K562 (cell line): ENCODE measurements at regions not wholly inside any gene's neighbourhood (a gene's known extent, or its start where the extent isn't known, plus 50 kb on each side); places are given as distances from the start of the nearest gene placed in this dataset.

ENCODE experiments used
- ATAC-seq: fragments of 200-7000 bp; cut with Tn5 transposase; 3 replicates; pipeline ENCODE4 v1.9.1; 2020; ENCODE audit warnings: moderate library complexity
- BruUV-seq: library from RNA; stranded (reverse); fragments of 400-500 nt; replicated peaks from 2 replicates; lab custom pipeline; 2021; lab: Mats Ljungman, UMichigan
- CTCF ChIA-PET: fragments of 300-600 bp; formaldehyde crosslinking; extraction: SDS; loops from one replicate; lab custom pipeline; 2021; ENCODE audit warnings: low intra/inter-chr PET ratio; lab: Yijun Ruan, JAX
- POLR2A ChIA-PET: fragments of 300-600, 350-650 bp; sonication (Branson Sonifier 250); formaldehyde crosslinking; extraction: SDS; loops from one replicate; lab custom pipeline; 2021; ENCODE audit warnings: antibody characterized with exemption, inconsistent platforms; lab: Yijun Ruan, JAX
- DNase-seq, 4 experiments: peaks; one replicate each; pipeline versions ENCODE4 v3.0.0 to v3.0.0-alpha.2; 2011 to 2018; ENCODE audit warnings: low spot score in 3 of 4, mixed read lengths in 3 of 4; ENCODE audit errors: extremely low read depth in 1 of 4
- FAIRE-seq: peaks from 2 replicates; lab custom pipeline; 2011; peaks lifted over from hg19 to GRCh38; lab: Jason Lieb, UNC
- H2AFZ ChIP-seq: 2 replicates; pipeline ENCODE4 v1.6.0; 2011; ENCODE audit warnings: low read depth, low read length, control low read depth, inconsistent platforms
- H3K27ac ChIP-seq: fragments of 200-600 bp; 3 replicates; pipeline ENCODE4 v1.8.0; 2011; ENCODE audit warnings: low read depth, mild to moderate bottlenecking, control low read depth, inconsistent platforms, low read length, moderate library complexity, mixed read lengths; ENCODE audit errors: extremely low read depth
- H3K27me3 ChIP-seq, 2 experiments: fragments of 300-600 bp in 1 of 2; 2 replicates in 1 of 2; 3 replicates in 1 of 2; pipeline versions ENCODE4 v1.6.0 to v1.8.0; 2011; ENCODE audit warnings: inconsistent platforms in 2 of 2, low read length in 2 of 2, mild to moderate bottlenecking in 1 of 2, mixed read lengths in 1 of 2, moderate library complexity in 1 of 2; ENCODE audit not compliant: control insufficient read depth in 2 of 2, insufficient read depth in 2 of 2
- H3K36me3 ChIP-seq: fragments of 300-600 bp; 3 replicates; pipeline ENCODE4 v1.8.0; 2011; ENCODE audit warnings: mild to moderate bottlenecking, low read length, inconsistent platforms; ENCODE audit not compliant: control insufficient read depth, insufficient read depth
- H3K4me1 ChIP-seq, 2 experiments: fragments of 200-600 bp in 1 of 2; replicated peaks in 1 of 2; 2 replicates in 1 of 2; 3 replicates in 1 of 2; pipeline versions ENCODE4 v1.5.1 to v1.8.0; 2011; ENCODE audit warnings: inconsistent platforms in 2 of 2, low read length in 2 of 2, mild to moderate bottlenecking in 1 of 2, mixed read lengths in 1 of 2, moderate library complexity in 1 of 2; ENCODE audit not compliant: control insufficient read depth in 2 of 2, insufficient read depth in 2 of 2
- H3K4me2 ChIP-seq: 2 replicates; pipeline ENCODE4 v1.6.1; 2011; ENCODE audit warnings: low read length, control low read depth, inconsistent platforms, mixed read lengths; ENCODE audit not compliant: insufficient read depth
- H3K4me3 ChIP-seq: fragments of 200-600 bp; sonication (generic), shearing (Covaris generic); 2 replicates; pipeline ENCODE4 v1.5.1; 2016; ENCODE audit warnings: control low read depth, inconsistent platforms
- H3K79me2 ChIP-seq: fragments of 200-600 bp; 3 replicates; pipeline ENCODE4 v1.8.0; 2011; ENCODE audit warnings: low read length, inconsistent platforms; ENCODE audit not compliant: control insufficient read depth, insufficient read depth
- H3K9ac ChIP-seq, 2 experiments: 2 replicates each; pipeline versions ENCODE4 v1.6.0 to v1.6.1; 2011; ENCODE audit warnings: low read depth in 2 of 2, low read length in 2 of 2, control low read depth in 1 of 2, inconsistent platforms in 1 of 2, mild to moderate bottlenecking in 1 of 2, mixed read lengths in 1 of 2; ENCODE audit not compliant: insufficient read depth in 1 of 2
- H3K9me1 ChIP-seq: one replicate; pipeline ENCODE4 v1.6.0; 2011; ENCODE audit warnings: inconsistent platforms, mild to moderate bottlenecking, low read length, moderate library complexity; ENCODE audit not compliant: control insufficient read depth, insufficient read depth
- H3K9me3 ChIP-seq: replicated peaks from 2 replicates; pipeline ENCODE4 v1.5.1; 2011; ENCODE audit warnings: low read depth, low read length, inconsistent platforms; ENCODE audit not compliant: control insufficient read depth, insufficient read depth
- H4K20me1 ChIP-seq: replicated peaks from 2 replicates; pipeline ENCODE4 v1.6.1; 2011; ENCODE audit warnings: low read length, inconsistent platforms, mixed read lengths; ENCODE audit not compliant: control insufficient read depth, insufficient read depth
- CBX2 ChIP-seq: fragments of 200-600 bp; sonication (generic); IDR thresholded peaks from one replicate; pipeline ENCODE4 v1.6.1; 2012; ENCODE audit warnings: mild to moderate bottlenecking, low read length, inconsistent platforms; ENCODE audit not compliant: insufficient read depth, poor library complexity, severe bottlenecking
- IFI16 ChIP-seq: fragments of 250-450 bp; sonication (Bioruptor Pico); IDR thresholded peaks from 2 replicates; pipeline ENCODE4 v2.1.2; 2022; ENCODE audit warnings: mild to moderate bottlenecking, inconsistent platforms
- PHB ChIP-seq: fragments of 250-450 bp; sonication (Bioruptor Pico); IDR thresholded peaks from 2 replicates; pipeline ENCODE4 v1.5.0; 2021
- POLR2B ChIP-seq: fragments of 450-650 bp; IDR thresholded peaks from 2 replicates; pipeline ENCODE4 v1.6.1; 2018; ENCODE audit warnings: low read depth; ENCODE audit not compliant: partially characterized antibody
- TFAM ChIP-seq: fragments of 250-450 bp; sonication (Bioruptor Pico); conservative IDR thresholded peaks from 2 replicates; pipeline ENCODE4 v1.5.0; 2021; ENCODE audit warnings: mild to moderate bottlenecking, moderate library complexity
- TOE1 ChIP-seq, 2 experiments: fragments of 450-650 bp in 1 of 2; sonication (generic) in 1 of 2; formaldehyde crosslinking in 1 of 2; IDR thresholded peaks; 2 replicates each; pipeline versions ENCODE4 v1.7.1 to v1.8.0; 2016 to 2022; ENCODE audit warnings: borderline replicate concordance in 2 of 2, mild to moderate bottlenecking in 2 of 2, antibody characterized with exemption in 1 of 2, inconsistent platforms in 1 of 2, low read depth in 1 of 2, missing genetic modification reagents in 1 of 2, moderate library complexity in 1 of 2
- YBX1 ChIP-seq: fragments of 450-650 bp; IDR thresholded peaks from 2 replicates; pipeline ENCODE4 v1.7.1; 2016; ENCODE audit warnings: mild to moderate bottlenecking
- ZBTB1 ChIP-seq: sonication (generic); formaldehyde crosslinking; IDR thresholded peaks from 2 replicates; pipeline ENCODE4 v1.8.1; 2023; ENCODE audit warnings: missing genetic modification reagents, low read depth, mild to moderate bottlenecking, borderline replicate concordance
- ZNF431 ChIP-seq: sonication (generic); formaldehyde crosslinking; IDR thresholded peaks from 2 replicates; pipeline ENCODE4 v1.8.0; 2022; ENCODE audit warnings: mild to moderate bottlenecking, missing genetic modification reagents
- WGBS: fragments of 100-300 bp; shearing (Covaris generic); methylation state at CpG from one replicate; pipeline ENCODE4 v1.1.6; 2016; ENCODE audit warnings: low coverage, mixed read lengths; ENCODE audit not compliant: insufficient coverage; ENCODE audit errors: missing lambda C conversion rate; 5-methylcytosine and 5-hydroxymethylcytosine counted together
- in situ Hi-C: fragments of 300-500 bp; cut with MboI; formaldehyde crosslinking; loops from 4 replicates; pipeline ENCODE4 v1.15.0; 2018; ENCODE audit warnings: inconsistent platforms, mixed read lengths
- intact Hi-C: fragments of 100-400 bp; cut with micrococcal nuclease; formaldehyde crosslinking; loops from 2 replicates; pipeline ENCODE4 v1.14.2; 2022
- TF ChIP-seq, protein P1 (sequence below): IDR thresholded peaks from 2 replicates; pipeline ENCODE4 v1.6.1; 2012; ENCODE audit warnings: low read depth, low read length, improper control_type of control experiment, borderline replicate concordance
- TF ChIP-seq, protein P2 (sequence below), 3 experiments: IDR thresholded peaks in 2 of 3; conservative IDR thresholded peaks in 1 of 3; 2 replicates each; pipeline ENCODE4 v1.5.1; 2011 to 2012; ENCODE audit warnings: low read length in 3 of 3, mild to moderate bottlenecking in 3 of 3, control low read depth in 2 of 3, improper control_type of control experiment in 1 of 3, inconsistent platforms in 1 of 3, low read depth in 1 of 3, mixed read lengths in 1 of 3, moderate library complexity in 1 of 3; ENCODE audit not compliant: insufficient read depth in 2 of 3
- TF ChIP-seq, protein P3 (sequence below): fragments of 250-450 bp; sonication (Bioruptor Pico); IDR thresholded peaks from 2 replicates; pipeline ENCODE4 v1.9.0; 2021; ENCODE audit warnings: mild to moderate bottlenecking
- TF ChIP-seq, protein P4 (sequence below): fragments of 150-350 bp; conservative IDR thresholded peaks from 2 replicates; pipeline ENCODE4 v1.6.1; 2014; ENCODE audit warnings: low read length

DNA sequence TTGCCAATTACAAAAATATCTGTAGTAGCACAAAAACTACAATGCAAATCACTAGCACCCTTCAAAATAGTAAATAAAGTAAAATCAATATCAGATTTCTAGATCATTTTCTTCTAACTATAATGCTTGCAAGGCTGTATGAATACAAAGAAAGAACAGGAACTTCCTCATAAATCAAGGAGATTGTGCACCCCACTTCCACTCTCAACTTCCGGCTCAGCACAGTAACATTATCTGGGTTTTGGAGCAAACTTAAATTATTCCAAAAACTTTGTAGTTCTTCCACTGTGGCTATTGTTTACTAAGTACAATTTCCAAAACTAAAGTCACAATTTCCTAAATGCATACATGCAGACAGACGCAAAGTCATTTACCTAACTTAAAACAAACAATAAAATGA, 778.3 kb upstream of the SLC10A2 start:
- ChIA-PET POLR2A (no interaction called here), CTCF (no interaction called here)
- H3K27me3 ChIP-seq, result no peaks in the 10 kb centered on the region
- DNase-seq (no peak), ATAC-seq (no peak), FAIRE-seq (no peak)
- 0% methylated on average over 2 of the region's 2 CpGs for WGBS
- intact Hi-C loops (no loop called here), in situ Hi-C loops (no loop called here)
- TF ChIP-seq ZBTB1 (CRISPR knock-in tag) (no peak), YBX1 (no peak), IFI16 (CRISPR knock-in tag) (no peak), POLR2B (no peak), TFAM (no peak), PHB (CRISPR knock-in tag) (no peak), CBX2 (no peak), TOE1 (IDR thresholded peaks at IDR 0.05; ENCODE audit: borderline replicate concordance) (no peak), TOE1 (CRISPR knock-in tag; IDR thresholded peaks at IDR 0.05; ENCODE audit: borderline replicate concordance, low read depth) (no peak), ZNF431 (no peak)
- TF ChIP-seq, protein P1, sequence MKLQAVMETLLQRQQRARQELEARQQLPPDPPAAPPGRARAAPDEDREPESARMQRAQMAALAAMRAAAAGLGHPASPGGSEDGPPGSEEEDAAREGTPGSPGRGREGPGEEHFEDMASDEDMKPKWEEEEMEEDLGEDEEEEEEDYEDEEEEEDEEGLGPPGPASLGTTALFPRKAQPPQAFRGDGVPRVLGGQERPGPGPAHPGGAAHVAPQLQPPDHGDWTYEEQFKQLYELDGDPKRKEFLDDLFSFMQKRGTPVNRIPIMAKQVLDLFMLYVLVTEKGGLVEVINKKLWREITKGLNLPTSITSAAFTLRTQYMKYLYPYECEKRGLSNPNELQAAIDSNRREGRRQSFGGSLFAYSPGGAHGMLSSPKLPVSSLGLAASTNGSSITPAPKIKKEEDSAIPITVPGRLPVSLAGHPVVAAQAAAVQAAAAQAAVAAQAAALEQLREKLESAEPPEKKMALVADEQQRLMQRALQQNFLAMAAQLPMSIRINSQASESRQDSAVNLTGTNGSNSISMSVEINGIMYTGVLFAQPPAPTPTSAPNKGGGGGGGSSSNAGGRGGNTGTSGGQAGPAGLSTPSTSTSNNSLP, result no peak
- TF ChIP-seq, protein P2, sequence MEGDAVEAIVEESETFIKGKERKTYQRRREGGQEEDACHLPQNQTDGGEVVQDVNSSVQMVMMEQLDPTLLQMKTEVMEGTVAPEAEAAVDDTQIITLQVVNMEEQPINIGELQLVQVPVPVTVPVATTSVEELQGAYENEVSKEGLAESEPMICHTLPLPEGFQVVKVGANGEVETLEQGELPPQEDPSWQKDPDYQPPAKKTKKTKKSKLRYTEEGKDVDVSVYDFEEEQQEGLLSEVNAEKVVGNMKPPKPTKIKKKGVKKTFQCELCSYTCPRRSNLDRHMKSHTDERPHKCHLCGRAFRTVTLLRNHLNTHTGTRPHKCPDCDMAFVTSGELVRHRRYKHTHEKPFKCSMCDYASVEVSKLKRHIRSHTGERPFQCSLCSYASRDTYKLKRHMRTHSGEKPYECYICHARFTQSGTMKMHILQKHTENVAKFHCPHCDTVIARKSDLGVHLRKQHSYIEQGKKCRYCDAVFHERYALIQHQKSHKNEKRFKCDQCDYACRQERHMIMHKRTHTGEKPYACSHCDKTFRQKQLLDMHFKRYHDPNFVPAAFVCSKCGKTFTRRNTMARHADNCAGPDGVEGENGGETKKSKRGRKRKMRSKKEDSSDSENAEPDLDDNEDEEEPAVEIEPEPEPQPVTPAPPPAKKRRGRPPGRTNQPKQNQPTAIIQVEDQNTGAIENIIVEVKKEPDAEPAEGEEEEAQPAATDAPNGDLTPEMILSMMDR (IDR thresholded peaks at IDR 0.05 in 2 of 3, conservative IDR thresholded peaks at IDR 0.05 in 1 of 3; ENCODE audit: insufficient read depth in 2 of 3, low read depth in 1 of 3, low read length in 3 of 3), result no peak
- TF ChIP-seq, protein P3, sequence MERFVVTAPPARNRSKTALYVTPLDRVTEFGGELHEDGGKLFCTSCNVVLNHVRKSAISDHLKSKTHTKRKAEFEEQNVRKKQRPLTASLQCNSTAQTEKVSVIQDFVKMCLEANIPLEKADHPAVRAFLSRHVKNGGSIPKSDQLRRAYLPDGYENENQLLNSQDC (CRISPR knock-in tag), result no peak
- TF ChIP-seq, protein P4, sequence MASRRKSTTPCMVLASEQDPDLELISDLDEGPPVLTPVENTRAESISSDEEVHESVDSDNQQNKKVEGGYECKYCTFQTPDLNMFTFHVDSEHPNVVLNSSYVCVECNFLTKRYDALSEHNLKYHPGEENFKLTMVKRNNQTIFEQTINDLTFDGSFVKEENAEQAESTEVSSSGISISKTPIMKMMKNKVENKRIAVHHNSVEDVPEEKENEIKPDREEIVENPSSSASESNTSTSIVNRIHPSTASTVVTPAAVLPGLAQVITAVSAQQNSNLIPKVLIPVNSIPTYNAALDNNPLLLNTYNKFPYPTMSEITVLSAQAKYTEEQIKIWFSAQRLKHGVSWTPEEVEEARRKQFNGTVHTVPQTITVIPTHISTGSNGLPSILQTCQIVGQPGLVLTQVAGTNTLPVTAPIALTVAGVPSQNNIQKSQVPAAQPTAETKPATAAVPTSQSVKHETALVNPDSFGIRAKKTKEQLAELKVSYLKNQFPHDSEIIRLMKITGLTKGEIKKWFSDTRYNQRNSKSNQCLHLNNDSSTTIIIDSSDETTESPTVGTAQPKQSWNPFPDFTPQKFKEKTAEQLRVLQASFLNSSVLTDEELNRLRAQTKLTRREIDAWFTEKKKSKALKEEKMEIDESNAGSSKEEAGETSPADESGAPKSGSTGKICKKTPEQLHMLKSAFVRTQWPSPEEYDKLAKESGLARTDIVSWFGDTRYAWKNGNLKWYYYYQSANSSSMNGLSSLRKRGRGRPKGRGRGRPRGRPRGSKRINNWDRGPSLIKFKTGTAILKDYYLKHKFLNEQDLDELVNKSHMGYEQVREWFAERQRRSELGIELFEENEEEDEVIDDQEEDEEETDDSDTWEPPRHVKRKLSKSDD, result no peak
- H3K79me2 ChIP-seq, result no peaks in the 10 kb centered on the region
- BruUV-seq, result no TSS peak
- H4K20me1 ChIP-seq, result no peaks in the 10 kb centered on the region
- no peak overlapping the region for H2AFZ ChIP-seq
- H3K27ac ChIP-seq, result no peak overlapping the region
- no peak overlapping the region for H3K9ac ChIP-seq
- H3K4me3 ChIP-seq, result no peak overlapping the region
- H3K9me1 ChIP-seq, result no peaks in the 10 kb centered on the region
- no peak overlapping the region for H3K4me2 ChIP-seq
- no peaks in the 10 kb centered on the region for H3K9me3 ChIP-seq
- no peaks in the 10 kb centered on the region for H3K36me3 ChIP-seq
- H3K4me1 ChIP-seq, result no peaks in the 10 kb centered on the region
